Inflammatory macrophage (primary cell): ENCODE measurements at regions not wholly inside any gene's neighbourhood (a gene's known extent, or its start where the extent isn't known, plus 50 kb on each side); places are given as distances from the start of the nearest gene placed in this dataset.
A peak's percentile ranks its signal among the peaks of the same experiment; 100 is the strongest.

Experiments used
- DNase-seq, 2 donors: peaks; one replicate each; pipeline ENCODE4 v3.0.0-alpha.2; 2020 to 2022

DNA sequence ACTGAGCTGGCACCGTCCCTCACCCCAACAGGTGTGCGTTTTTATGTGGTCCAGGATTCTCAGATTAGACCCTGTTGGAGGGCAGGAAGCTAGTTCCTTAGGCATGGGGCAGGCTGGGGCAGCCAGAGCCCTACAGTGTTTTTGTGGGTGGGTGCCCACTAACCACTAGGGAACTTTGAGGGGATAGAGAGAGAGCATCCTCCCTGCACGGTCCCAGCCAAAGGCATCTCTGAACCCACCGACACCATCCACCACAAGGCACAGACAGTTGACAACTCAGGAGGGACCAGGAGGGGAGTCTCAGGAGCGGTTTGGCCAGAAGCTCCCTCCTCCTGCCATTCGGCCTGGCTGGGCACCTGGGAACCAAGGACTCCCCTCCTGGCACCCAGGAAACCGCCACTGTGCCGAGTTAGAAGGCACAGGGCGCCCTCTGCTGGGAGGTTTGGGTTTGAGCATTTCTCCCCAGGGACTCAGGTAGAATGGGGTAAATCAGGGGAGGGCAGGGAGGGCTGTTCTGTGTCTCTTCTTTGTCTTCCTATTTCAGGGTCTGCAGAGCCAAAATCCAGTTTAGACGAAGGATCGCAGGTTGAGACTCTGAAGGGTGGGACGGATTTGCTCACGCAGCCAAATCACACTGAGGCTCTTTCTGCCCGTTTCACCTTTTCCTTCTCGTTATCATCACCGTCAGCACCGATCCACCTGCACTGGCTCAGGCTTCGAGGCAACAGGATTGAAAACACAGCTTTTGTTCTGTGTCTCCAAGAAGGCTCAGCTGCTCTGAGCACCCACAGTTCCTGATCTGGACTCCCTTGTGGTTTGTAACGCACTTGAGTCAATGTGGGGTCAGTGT lies 84.8 kb upstream of the COL13A1 start:
- peak; percentile 50 to 58 for DNase-seq

DNA sequence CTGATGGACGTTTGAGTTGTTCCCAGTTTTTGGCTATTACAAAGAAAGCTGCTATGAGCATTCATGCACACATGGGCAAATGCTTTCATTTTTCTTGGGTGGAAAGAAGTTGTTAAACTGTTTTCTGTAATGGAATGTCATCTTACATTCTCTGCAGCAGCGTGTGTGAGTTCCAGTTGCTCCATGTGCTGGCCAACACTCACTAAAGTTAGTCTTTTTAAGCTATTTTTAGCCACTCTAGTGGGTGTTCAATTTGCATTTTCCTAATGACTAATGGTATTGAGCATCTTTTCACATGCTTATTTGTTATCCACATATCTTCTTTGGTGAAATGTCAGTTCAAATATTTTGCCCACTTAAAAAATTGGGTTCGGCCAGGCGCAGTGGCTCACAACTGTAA lies 82.8 kb upstream of the COL13A1 start:
- no peak for DNase-seq

DNA sequence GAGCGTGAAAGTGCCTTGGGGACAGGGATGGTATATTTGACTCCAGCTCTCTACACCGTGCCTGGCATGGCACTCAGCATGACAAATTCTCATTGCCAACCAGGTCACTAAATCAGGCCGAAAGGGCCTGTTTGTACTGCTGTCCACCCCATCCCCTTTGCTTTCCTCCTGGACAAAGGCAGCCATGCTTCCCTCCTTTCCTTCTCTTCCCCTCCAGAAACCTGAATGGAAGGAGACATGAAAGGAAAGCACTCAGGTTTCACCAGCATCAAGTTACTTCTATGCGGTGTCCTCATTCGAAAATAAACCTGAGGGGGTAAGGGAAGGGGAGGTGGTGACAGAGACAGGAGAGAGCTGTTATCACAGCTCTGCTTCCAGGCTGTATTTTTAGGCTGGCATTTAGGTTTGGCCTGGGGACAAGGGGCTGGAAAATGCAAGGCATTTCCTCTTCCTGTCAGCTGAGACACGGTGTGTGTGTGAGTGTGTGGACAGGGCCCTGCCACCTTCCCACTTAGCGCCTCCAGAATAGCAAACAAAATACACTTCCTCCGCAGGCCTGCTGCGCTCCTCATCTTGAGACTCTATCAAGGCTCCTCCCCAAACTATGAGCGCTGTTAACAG lies 79.9 kb upstream of the COL13A1 start:
- DNase-seq: peak; percentile 5 to 25

DNA sequence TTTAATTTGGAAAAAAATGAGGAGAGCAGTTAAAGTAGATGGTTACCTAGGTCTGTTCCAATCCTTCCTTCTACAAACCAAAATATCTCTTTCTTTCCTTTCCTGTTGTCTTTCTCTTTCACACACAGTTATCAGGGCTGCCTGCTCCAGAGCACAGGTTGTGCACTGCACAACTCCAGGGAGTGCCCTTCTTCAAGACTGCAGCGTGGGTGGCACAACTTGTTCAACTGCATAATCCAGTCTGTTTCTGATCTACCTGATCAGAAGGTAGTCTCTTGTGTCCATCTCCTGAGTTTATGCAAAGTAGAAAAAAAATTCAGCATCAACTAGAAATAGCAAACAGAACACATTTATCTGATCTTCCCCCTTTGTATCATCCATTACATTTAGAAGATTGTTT lies 78.1 kb upstream of the COL13A1 start:
- no peak for DNase-seq

DNA sequence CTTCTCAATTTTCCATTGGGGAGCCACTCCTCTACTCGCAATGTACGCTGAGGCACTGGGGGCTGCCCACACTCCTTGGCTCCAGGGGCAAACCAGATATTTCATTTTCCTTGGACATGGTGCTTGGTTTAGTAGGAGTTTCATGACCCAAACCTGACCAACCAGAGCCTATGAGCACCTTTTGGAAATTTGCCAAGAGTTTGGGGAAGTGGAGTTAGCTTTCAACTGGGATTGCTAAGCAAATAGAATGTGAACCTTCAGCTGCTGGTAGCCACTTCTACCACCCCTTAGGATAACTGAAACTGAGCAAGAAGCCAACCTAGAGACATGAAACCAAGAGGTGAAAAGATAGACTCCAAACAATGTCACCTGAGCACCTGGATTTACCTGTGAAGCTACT lies 74.9 kb upstream of the COL13A1 start:
- peak; percentile 7 to 20 for DNase-seq

DNA sequence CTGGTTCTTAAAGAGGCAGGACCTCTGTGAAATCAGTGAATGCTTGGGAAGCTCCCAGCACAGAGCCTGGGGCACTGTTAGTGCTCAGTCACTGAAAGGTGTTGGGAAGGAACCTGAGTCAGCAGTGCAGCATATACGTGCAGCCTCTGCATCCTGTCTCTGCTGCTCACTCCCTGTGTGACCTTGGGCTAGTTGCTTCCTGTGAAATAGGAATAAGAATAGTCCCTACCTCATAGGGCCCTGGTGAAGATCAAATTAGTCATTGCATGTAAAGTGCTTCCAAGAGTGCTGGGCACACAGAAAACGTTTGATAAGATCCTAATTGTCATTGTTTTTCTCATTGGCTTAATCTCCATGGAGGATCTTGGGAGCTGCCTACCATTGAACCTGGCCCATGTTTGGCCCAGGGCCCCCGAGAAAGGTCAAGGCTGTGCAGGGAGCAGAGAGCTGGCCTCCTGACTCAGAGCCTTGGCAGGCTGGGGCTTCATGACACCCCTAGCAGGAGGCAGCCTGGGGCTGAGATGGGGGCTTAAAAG lies 73.3 kb upstream of the COL13A1 start:
- no peak for DNase-seq

DNA sequence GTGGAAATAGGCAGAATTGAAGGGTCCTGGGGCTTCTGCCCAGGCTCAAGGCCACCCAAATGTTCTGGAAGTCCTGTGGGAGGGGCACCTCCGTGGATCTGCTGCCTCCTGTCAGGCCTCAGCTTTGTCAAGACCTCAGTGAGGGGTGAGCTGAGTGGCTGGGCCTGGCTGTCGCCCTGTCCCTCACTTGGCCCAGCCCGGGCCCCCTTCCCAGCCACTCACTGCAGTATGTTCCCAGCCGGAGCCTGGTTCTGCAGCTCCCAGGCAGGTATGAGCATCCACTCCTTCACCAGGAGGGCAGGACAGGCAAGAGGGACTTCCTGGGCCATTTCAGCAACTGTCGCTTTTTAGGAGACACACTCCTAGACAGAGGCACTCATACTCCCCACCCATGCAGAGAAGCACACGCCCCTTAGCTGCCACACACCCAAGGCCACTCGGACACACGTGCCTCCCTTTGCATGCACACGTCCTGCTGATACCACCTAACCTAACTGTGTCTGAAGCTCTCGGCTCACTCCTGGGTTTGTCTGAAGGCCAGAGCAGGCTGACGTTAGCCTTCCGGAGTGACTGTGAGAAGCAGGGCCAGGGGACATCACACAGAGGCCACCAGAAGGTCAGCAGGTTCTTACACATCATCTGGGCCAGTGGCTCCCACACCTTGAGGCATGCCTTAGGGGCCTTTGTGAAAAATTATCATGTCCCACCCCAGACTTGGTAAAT lies 72.2 kb upstream of the COL13A1 start:
- no peak for DNase-seq

DNA sequence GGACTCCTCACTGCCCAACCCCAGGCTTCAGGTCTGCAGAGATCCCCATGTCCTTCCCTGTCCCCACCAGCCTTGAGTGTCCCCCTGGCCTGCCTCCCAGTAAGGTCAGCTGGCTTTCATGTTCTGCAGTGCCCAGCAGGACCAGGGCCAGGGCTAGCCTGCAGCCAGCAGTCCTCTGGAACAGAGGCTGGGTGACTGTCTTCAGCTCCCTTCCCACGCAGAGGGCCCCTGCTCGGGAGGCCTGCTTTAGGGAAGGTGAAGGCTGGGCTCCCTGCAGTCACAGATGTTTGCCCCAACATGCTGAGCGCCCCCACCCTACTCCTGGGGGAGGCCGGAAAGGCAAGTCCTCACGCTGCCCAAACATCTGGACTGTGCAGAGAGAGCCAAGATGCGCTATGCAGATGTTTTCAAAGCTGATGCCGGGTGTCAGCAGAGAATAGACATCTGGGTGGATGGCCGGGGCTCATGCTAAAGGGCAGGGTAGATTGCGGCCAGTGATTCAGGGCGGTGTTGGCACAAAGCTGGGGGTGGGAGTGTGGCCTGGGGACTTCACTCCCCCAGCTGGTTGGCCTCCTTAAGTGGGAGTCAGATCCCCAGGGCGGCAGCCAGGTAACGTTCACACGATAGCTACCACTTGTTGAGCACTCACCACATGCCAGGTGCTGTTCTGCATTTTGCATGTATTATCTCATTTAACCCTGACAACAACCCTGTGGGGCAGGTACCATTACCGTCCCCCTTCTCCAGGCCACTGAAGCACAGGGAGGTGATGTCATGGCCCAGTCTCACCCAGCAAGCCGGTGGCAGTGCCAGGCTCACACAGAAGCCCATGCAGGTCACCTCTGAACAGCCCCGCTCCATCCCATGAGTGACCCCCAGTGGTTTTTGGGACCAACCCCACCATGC lies 71.2 kb upstream of the COL13A1 start:
- DNase-seq: no peak

DNA sequence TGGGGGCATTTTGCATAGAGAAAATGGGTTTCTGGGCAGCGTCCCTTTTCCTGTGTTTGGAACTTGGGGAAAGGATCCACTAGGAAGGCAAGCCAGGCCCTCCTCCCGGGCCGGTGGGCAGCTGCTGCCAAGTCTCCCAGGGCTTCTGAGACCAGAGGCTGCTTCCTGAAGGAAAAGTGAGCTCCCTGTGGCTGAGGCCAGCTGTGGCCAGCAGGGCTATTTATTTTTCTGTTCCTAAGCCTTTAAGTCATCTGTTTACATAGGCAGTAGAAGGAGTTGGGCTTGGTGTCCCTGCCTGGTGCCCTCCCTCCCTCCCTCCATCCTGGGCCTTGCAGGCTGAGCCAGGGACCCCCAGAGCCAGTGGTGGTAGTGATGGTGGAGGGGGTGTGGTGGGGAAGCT lies 70.5 kb upstream of the COL13A1 start:
- DNase-seq: no peak

DNA sequence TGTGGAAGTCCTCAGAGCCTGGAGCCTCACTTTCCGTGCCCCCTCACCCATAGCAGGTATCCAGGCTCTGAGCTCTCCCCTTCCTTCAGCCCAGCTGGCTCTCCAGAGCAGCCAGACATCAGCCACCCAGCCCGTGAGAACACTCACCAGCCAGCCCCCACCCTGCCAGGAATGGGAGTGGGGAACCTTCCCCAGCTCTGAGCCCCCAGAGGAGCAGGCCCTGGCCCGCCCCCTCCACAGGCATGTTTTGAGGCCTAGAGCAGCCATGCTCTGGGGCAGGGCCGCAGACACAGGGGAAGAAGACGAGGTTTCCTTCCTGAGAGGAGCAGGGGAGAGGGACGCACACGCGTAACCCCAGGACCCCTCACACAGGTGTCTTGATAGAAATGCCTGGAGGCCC lies 70.0 kb upstream of the COL13A1 start:
- no peak for DNase-seq

DNA sequence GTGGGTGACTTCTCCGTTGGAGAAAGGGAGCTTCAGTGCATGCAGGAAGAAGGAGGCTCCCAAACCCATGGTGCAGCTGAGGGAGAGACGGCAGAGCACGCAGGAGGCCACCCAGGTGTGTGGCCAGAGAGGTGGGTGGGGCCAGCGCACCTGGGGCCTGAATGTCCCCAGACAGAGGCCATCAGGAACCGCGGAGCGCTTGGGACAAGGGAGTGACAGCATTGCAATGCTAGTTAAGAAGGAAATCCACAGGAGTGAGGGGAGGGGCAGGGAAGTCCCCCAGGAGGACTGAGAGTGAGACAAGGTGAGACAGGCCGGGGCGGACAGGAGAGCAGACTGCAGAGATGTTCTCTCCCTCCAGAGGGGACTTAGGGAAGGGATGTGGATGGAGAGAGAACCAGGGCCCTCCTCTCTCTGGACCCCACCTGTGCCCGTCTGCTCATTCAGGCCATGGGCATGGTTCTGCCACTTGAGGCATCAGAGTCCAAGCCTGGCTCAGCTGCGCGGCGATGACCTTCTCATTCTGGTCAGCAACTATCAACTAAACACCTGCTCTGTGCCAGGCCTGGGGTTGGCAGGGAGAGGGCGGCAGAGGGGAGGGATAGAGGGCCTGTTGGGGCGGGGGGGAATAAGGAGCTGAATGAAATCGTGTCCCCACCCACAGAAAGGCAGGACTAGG lies 69.4 kb upstream of the COL13A1 start:
- DNase-seq: no peak

DNA sequence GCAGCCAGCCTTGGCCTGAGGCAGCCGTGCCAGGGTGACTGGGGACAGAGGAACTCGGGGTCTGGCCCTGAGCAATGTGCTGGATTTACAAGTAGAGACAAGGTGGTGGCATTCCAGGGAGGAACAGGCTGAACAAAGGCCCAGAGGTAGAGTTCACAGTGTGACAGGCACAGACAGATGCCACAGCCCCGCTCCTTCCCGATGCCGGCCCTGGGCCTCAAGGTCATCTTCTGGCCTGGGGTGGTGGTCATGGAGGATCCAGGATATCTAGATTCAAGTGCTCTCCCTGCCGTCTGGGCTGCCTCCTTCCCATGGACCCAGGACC lies 68.9 kb upstream of the COL13A1 start:
- no peak for DNase-seq

DNA sequence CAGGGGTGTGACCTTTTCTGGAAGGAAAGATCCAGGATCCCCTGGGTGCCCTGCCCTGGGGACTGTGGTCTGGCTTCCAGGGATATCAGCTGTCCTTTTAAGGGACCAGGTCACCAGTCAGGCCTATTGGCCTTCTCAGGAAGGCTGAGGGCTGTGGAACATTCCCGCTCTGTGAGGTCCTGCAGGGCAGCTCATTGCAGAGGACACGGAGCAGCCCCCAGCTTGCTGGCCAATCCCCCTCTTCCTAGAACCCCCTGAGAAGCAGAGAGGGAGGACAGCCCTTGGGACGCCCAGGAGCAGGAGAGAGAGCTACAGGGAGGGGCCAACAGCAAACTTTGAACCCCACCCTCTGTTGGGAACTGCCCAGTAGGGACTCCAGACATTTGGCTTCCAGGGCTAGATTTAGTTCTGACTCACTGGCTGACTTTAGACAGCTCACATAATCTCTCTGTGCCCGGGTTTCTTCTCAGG lies 67.9 kb upstream of the COL13A1 start:
- DNase-seq: no peak

DNA sequence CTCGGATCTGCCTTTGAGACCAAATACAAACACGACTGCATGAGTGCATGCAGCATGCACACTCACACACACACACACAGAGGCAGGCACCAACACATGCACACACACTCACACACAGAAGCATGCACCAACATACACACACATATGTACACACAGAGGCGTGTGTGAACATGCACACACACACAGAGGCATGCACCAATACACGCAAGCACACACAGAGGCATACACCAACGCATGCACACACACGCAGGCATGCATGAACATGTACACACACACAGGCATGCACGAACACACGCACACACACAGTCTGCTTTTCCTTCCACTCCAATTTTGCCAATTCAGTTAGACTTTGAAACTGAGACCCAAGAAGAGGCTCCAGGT lies 67.3 kb upstream of the COL13A1 start:
- DNase-seq: no peak

DNA sequence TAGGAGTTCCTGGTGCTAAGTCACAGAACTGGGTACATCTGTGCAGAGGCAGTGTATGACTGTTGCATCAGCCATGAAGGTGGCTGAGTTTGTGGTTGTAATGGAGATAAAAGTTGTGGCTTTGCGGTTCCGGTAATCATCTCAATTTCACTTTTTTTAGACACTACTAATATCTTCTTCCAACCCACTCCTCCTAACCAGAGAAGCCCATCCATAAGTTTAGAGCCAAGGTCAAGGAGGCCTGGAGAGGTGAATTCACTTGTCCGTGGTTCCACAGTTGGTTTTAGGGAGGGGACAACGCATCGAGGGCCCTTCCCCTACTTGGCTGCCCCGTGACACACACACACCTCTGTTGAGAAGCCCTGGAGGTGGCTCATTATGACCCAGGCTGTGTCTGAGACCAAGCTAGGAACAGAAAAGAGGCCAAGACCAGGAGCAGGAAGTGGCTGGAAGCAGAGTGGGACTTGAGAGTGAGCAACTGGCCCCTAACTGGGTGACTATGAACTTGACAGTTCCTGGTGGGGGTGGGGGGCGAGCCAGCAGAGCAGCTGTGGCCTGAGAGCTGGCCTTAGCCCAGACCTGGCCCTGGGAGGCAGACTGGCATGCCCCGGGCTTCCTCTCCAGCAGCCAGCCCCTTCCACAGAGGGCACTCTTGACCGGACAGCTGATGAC lies 66.8 kb upstream of the COL13A1 start:
- DNase-seq: no peak

DNA sequence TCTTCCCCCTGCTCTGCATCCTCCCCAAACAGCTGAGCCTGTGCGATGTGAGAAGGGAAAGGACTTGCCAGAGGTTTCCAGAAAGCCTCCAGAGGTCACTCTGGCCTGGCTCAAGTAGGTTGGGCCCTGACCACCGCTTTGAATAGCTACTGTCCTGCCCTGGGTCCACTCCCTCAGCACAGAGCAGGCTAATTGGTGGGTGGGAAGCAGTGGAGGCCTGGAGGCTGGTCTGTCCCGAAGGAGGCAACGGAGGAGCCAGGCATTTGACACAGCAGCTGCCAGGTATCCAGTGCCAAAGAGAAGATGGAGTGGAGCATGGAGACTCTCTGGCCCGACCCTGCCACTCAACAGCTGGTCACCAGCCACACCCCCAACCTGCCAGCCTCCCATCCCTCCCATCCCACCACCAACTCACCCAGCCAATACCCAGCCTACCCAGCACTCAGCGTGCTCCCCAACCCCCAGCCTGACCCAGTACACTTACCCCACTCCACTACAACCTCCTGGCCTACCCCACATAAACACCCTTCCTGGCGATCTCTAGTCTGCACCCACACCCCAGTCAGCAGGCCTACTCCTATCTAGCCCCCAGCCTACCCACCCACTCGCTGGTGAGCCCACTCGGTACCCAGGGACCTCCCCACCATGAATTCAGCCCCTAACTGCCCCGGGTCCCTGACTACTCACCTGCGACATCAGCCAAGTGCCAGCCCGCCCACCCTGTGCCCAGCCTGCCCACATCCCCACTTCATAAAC lies 64.6 kb upstream of the COL13A1 start:
- DNase-seq: no peak

DNA sequence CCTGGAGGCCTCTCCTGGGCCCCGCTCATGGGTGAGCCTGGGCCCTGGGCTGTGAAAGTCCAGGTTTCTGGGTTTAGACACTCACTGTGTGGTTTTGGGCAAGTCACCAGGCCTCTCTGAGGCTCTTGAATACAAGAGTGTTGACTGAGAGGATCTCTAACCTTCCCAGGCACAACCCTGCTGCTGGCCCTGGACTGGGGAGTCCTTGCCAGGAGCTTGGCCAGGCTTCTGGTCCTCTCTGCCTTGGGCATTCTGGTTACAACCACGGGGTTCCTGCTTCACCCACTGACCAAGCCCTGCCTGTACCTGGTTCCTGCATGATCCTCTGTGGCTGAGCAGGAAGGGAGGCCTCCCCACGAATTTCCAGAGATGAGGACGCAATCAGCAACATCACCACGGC lies 63.6 kb upstream of the COL13A1 start:
- DNase-seq: no peak

DNA sequence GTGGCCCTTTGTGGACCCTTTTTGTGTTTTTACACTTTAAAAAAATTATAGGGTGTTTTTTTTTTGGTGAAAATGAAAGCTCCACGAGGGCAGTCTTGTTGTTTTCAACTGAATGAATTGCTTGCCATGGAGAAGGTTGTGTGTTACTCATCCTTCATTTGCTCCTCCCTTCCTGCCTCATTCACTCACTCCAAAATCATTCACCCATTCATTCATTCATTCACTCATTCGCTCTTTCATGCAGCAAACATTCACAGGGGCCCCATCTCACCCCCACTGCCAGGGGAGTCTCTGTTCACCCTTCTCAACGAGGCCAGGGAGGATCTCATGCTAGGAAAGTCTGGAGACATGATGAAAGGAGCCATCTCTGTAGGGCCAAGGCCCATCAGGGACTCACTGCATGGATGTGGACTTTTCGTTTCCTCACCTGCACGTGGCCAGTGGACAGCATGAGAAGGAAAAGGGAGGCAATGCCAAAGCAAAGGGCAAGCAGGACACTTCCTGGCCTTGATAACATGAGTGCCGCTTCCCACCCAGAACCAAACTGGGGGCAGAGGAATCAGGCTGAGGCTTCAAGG lies 62.8 kb upstream of the COL13A1 start:
- DNase-seq: no peak

DNA sequence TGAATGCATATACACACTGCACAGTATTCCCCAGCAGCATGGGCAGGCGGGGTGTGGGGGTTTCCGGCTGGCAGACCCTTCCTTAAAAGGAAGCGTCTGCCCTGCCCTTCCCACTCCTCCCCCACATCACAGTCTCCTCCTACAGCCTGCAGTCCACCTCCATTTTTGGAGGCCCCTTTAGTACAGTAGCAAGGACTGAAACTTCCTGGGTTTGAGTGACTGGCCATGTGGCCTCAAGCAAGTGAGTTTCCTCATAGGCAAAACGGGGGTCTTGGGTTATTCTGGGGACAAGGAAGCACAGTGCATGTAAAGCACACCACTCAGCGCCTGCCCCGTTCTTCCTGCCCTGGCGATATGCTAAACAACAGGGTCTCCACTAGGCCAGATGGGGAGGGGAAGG lies 62.1 kb upstream of the COL13A1 start:
- DNase-seq: no peak

DNA sequence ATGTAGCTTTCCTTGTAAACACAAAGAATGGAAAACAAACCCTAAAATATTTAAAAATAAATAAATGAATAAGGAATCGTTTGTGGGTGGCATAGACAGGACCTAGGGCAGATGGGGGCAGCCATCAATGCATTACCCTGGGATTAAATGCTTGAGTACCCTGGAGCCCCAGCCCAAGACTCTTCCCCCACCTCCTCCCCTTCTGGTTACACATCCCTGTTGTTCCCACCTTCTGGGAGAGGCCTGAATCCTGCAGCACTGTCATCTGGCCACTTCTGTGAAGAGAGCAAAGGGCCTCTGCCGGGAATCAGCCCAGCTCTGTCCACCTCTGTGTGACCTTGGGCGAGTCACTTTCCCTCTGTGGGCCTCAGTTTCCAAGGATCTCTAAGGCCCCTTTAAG lies 61.6 kb upstream of the COL13A1 start:
- no peak for DNase-seq
